NOMO-1 treated with DMSO at 0.1 percent for 48 hours (cell line): ENCODE measurements at regions not wholly inside any gene's neighbourhood (a gene's known extent, or its start where the extent isn't known, plus 50 kb on each side); places are given as distances from the start of the nearest gene placed in this dataset.
A peak's percentile ranks its signal among the peaks of the same experiment; 100 is the strongest.

Experiments
- DNase-seq: peaks from one replicate; lab custom pipeline; 2025; ENCODE audit not compliant: unreplicated experiment; lab: John Stamatoyannopoulos, UW

GRCh38 chr3:72336114-72336651, 512.1 kb downstream of the SHQ1 start:
- no peak for DNase-seq

- no peak for DNase-seq
Measured at GRCh38 chr3:72335458-72336095, 512.7 kb downstream of the SHQ1 start.

- no peak for DNase-seq
Measured at GRCh38 chr3:72334681-72335457, 513.4 kb downstream of the SHQ1 start.

- peak; percentile 22 for DNase-seq
Measured at GRCh38 chr3:72332689-72333088, 515.6 kb downstream of the SHQ1 start.

- no peak for DNase-seq
Measured at GRCh38 chr3:72332036-72332435, 516.2 kb downstream of the SHQ1 start.

- no peak for DNase-seq
Measured at GRCh38 chr3:72331076-72331475, 517.2 kb downstream of the SHQ1 start.

- DNase-seq, result no peak
Measured at GRCh38 chr3:72329354-72329753, 518.9 kb downstream of the SHQ1 start.

- DNase-seq, result no peak
Measured at GRCh38 chr3:72328755-72329277, 519.4 kb downstream of the SHQ1 start.

- DNase-seq, result no peak
Measured at GRCh38 chr3:72327008-72327407, 521.2 kb downstream of the SHQ1 start.

- no peak for DNase-seq
Measured at GRCh38 chr3:72324253-72324811, 523.9 kb downstream of the SHQ1 start.

GRCh38 chr3:72323773-72324172, 524.5 kb downstream of the SHQ1 start:
- no peak for DNase-seq

GRCh38 chr3:72322264-72322976, 525.8 kb downstream of the SHQ1 start:
- DNase-seq, result no peak

- DNase-seq, result no peak
Measured at GRCh38 chr3:72320955-72321303, 527.3 kb downstream of the SHQ1 start.

GRCh38 chr3:72320095-72320954, 527.9 kb downstream of the SHQ1 start:
- DNase-seq, result no peak

GRCh38 chr3:72319194-72320094, 528.8 kb downstream of the SHQ1 start:
- DNase-seq, result no peak

GRCh38 chr3:72318504-72319193, 529.6 kb downstream of the SHQ1 start:
- DNase-seq, result no peak

- DNase-seq, result no peak
Measured at GRCh38 chr3:72317491-72317890, 530.8 kb downstream of the SHQ1 start.

GRCh38 chr3:72316501-72317279, 531.6 kb downstream of the SHQ1 start:
- no peak for DNase-seq
